ENCODE measurements at regions not wholly inside any gene's neighbourhood (a gene's known extent, or its start where the extent isn't known, plus 50 kb on each side); places are given as distances from the start of the nearest gene placed in this dataset.

GRCh38 chr15:47363653-47364052 lies 353.7 kb upstream of the SEMA6D start:
- Histone ChIP-seq H3K79me2 (ENCODE audit: insufficient read depth, low read length) (no peaks in the 10 kb centered on the region), H3K4me2 (ENCODE audit: low read length) (no peak overlapping the region), H2AFZ (ENCODE audit: low read length) (no peak overlapping the region), H3K36me3 (ENCODE audit: insufficient read depth, low read length) (no peaks in the 10 kb centered on the region), H3K27me3 (ENCODE audit: insufficient read depth, low read length) (no peaks in the 10 kb centered on the region), H3K9me3 (ENCODE audit: low read length) (no peaks in the 10 kb centered on the region), H3K4me3 (ENCODE audit: low read depth, low read length, poor library complexity, severe bottlenecking) (no peak overlapping the region), H3K9ac (ENCODE audit: low read length) (no peak overlapping the region), H3K4me1 (ENCODE audit: insufficient read depth, low read length, severe bottlenecking) (no peaks in the 10 kb centered on the region), H3F3A (ENCODE audit: insufficient read depth, low read length) (no peaks in the 10 kb centered on the region), H3K9me2 (ENCODE audit: low read depth, low read length) (no peaks in the 10 kb centered on the region), H3K27ac (ENCODE audit: low read depth, low read length, poor library complexity, severe bottlenecking) (no peak overlapping the region), H4K20me1 (ENCODE audit: insufficient read depth, low read length) (no peaks in the 10 kb centered on the region)
- TF ChIP-seq EZH2 (IDR thresholded peaks at IDR 0.05; ENCODE audit: borderline replicate concordance, low read length) = no peak
- TF ChIP-seq CTCF (IDR thresholded peaks at IDR 0.05; ENCODE audit: low read length) = no peak

GRCh38 chr15:47364230-47365141 lies 352.8 kb upstream of the SEMA6D start:
- Histone ChIP-seq H3K4me1 (ENCODE audit: insufficient read depth, low read length, severe bottlenecking) (no peaks in the 10 kb centered on the region), H3F3A (ENCODE audit: insufficient read depth, low read length) (no peaks in the 10 kb centered on the region), H3K27me3 (ENCODE audit: insufficient read depth, low read length) (no peaks in the 10 kb centered on the region), H3K9me2 (ENCODE audit: low read depth, low read length) (no peaks in the 10 kb centered on the region), H3K4me2 (ENCODE audit: low read length) (no peak overlapping the region), H2AFZ (ENCODE audit: low read length) (no peak overlapping the region), H3K79me2 (ENCODE audit: insufficient read depth, low read length) (no peaks in the 10 kb centered on the region), H4K20me1 (ENCODE audit: insufficient read depth, low read length) (no peaks in the 10 kb centered on the region), H3K27ac (ENCODE audit: low read depth, low read length, poor library complexity, severe bottlenecking) (no peak overlapping the region), H3K9ac (ENCODE audit: low read length) (no peak overlapping the region), H3K4me3 (ENCODE audit: low read depth, low read length, poor library complexity, severe bottlenecking) (no peak overlapping the region), H3K36me3 (ENCODE audit: insufficient read depth, low read length) (no peaks in the 10 kb centered on the region), H3K9me3 (ENCODE audit: low read length) (no peaks in the 10 kb centered on the region)
- TF ChIP-seq CTCF (IDR thresholded peaks at IDR 0.05; ENCODE audit: low read length) = no peak
- TF ChIP-seq EZH2 (IDR thresholded peaks at IDR 0.05; ENCODE audit: borderline replicate concordance, low read length) = no peak

- Histone ChIP-seq H3K4me3 (ENCODE audit: low read depth, low read length, poor library complexity, severe bottlenecking) (no peak overlapping the region), H3K27me3 (ENCODE audit: insufficient read depth, low read length) (no peaks in the 10 kb centered on the region), H3K36me3 (ENCODE audit: insufficient read depth, low read length) (no peaks in the 10 kb centered on the region), H3K4me1 (ENCODE audit: insufficient read depth, low read length, severe bottlenecking) (no peaks in the 10 kb centered on the region), H3K9ac (ENCODE audit: low read length) (no peak overlapping the region), H3K79me2 (ENCODE audit: insufficient read depth, low read length) (no peaks in the 10 kb centered on the region), H3K27ac (ENCODE audit: low read depth, low read length, poor library complexity, severe bottlenecking) (no peak overlapping the region), H3K4me2 (ENCODE audit: low read length) (no peak overlapping the region), H3K9me2 (ENCODE audit: low read depth, low read length) (no peaks in the 10 kb centered on the region), H2AFZ (ENCODE audit: low read length) (no peak overlapping the region), H3F3A (ENCODE audit: insufficient read depth, low read length) (no peaks in the 10 kb centered on the region), H4K20me1 (ENCODE audit: insufficient read depth, low read length) (no peaks in the 10 kb centered on the region), H3K9me3 (ENCODE audit: low read length) (no peaks in the 10 kb centered on the region)
- TF ChIP-seq EZH2 (IDR thresholded peaks at IDR 0.05; ENCODE audit: borderline replicate concordance, low read length) (no peak), CTCF (IDR thresholded peaks at IDR 0.05; ENCODE audit: low read length) (no peak)
These were observed 350.4 kb upstream of the SEMA6D start for GRCh38 chr15:47366884-47367283.
